ENCODE measurements at regions not wholly inside any gene's neighbourhood (a gene's known extent, or its start where the extent isn't known, plus 50 kb on each side); places are given as distances from the start of the nearest gene placed in this dataset.

GRCh38 chr5:166022065-166022464, 2269.4 kb upstream of the WWC1 start:
- no peaks in the 10 kb centered on the region for H3K4me1 ChIP-seq (ENCODE audit: control insufficient read depth in 2 of 2, insufficient read depth in 2 of 2, low read length in 2 of 2)
- H2AFZ ChIP-seq (ENCODE audit: insufficient read depth, low read depth, low read length, poor library complexity, severe bottlenecking), result no peak overlapping the region
- H3K4me2 ChIP-seq (replicated peaks; ENCODE audit: low read depth, low read length, poor library complexity, severe bottlenecking), result no peak overlapping the region
- H3K4me3 ChIP-seq (ENCODE audit: control extremely low read depth in 1 of 5, extremely low read depth in 1 of 5, insufficient read depth in 1 of 5, low read depth in 2 of 5, low read length in 4 of 5), result no peak overlapping the region
- H3K9me3 Mint-ChIP-seq (ENCODE audit: insufficient read depth), result no peaks in the 10 kb centered on the region
- ATAC-seq (ENCODE audit: low read depth), result no peak
- no peaks in the 10 kb centered on the region for H3K27me3 Mint-ChIP-seq
- H3K9me3 ChIP-seq (ENCODE audit: control extremely low read depth in 1 of 3, control insufficient read depth in 2 of 3, insufficient read depth in 1 of 3, low read length in 2 of 3), result no peaks in the 10 kb centered on the region
- no peak overlapping the region for H3K27ac Mint-ChIP-seq
- intact Hi-C loops (cut with micrococcal nuclease), result no loop called here
- H3K27me3 ChIP-seq (replicated peaks in 1 of 4; ENCODE audit: control extremely low read depth in 1 of 4, control insufficient read depth in 3 of 4, insufficient read depth in 4 of 4, low read length in 3 of 4), result no peaks in the 10 kb centered on the region
- H3K9ac ChIP-seq (ENCODE audit: low read length), result no peak overlapping the region
- no peaks in the 10 kb centered on the region for H3K79me2 ChIP-seq (ENCODE audit: control insufficient read depth, insufficient read depth, low read length)
- ChIA-PET POLR2A (no interaction called here), CTCF (no interaction called here)
- H3K27ac ChIP-seq (ENCODE audit: low read length in 2 of 2), result no peak overlapping the region
- H3K4me1 Mint-ChIP-seq, result no peaks in the 10 kb centered on the region
- H3K36me3 ChIP-seq (replicated peaks in 1 of 2; ENCODE audit: control extremely low read depth in 1 of 2, control insufficient read depth in 1 of 2, extremely low read depth in 1 of 2, insufficient read depth in 2 of 2, low read length in 1 of 2), result no peaks in the 10 kb centered on the region
- TF ChIP-seq EZH2 (IDR thresholded peaks at IDR 0.05; ENCODE audit: borderline replicate concordance, insufficient read depth, low read depth, low read length, poor library complexity, severe bottlenecking), result no peak
- no peak for TF ChIP-seq CTCF (IDR thresholded peaks at IDR 0.05)
- H3K4me3 Mint-ChIP-seq, result no peak overlapping the region
- H4K20me1 ChIP-seq (ENCODE audit: control insufficient read depth, insufficient read depth, low read length, poor library complexity, severe bottlenecking), result no peaks in the 10 kb centered on the region
- no peak for DNase-seq

- H3K4me3 Mint-ChIP-seq, result no peak overlapping the region
- H3K9me3 ChIP-seq (ENCODE audit: control extremely low read depth in 1 of 3, control insufficient read depth in 2 of 3, insufficient read depth in 1 of 3, low read length in 2 of 3), result no peaks in the 10 kb centered on the region
- DNase-seq (no peak), ATAC-seq (ENCODE audit: low read depth) (no peak)
- CTCF ChIA-PET, result no interaction called here
- no peak overlapping the region for H3K27ac Mint-ChIP-seq
- no peaks in the 10 kb centered on the region for H3K4me1 ChIP-seq (ENCODE audit: control insufficient read depth in 2 of 2, insufficient read depth in 2 of 2, low read length in 2 of 2)
- intact Hi-C loops (cut with micrococcal nuclease), result no loop called here
- POLR2A ChIA-PET, result no interaction called here
- H3K4me1 Mint-ChIP-seq, result no peaks in the 10 kb centered on the region
- H3K27me3 Mint-ChIP-seq, result no peaks in the 10 kb centered on the region
- no peak overlapping the region for H3K4me3 ChIP-seq (ENCODE audit: control extremely low read depth in 1 of 5, extremely low read depth in 1 of 5, insufficient read depth in 1 of 5, low read depth in 2 of 5, low read length in 4 of 5)
- H3K27ac ChIP-seq (ENCODE audit: low read length in 2 of 2), result no peak overlapping the region
- TF ChIP-seq EZH2 (IDR thresholded peaks at IDR 0.05; ENCODE audit: borderline replicate concordance, insufficient read depth, low read depth, low read length, poor library complexity, severe bottlenecking), result no peak
- TF ChIP-seq CTCF (IDR thresholded peaks at IDR 0.05), result no peak
- no peak overlapping the region for H3K4me2 ChIP-seq (replicated peaks; ENCODE audit: low read depth, low read length, poor library complexity, severe bottlenecking)
- H3K27me3 ChIP-seq (replicated peaks in 1 of 4; ENCODE audit: control extremely low read depth in 1 of 4, control insufficient read depth in 3 of 4, insufficient read depth in 4 of 4, low read length in 3 of 4), result no peaks in the 10 kb centered on the region
- H4K20me1 ChIP-seq (ENCODE audit: control insufficient read depth, insufficient read depth, low read length, poor library complexity, severe bottlenecking), result no peaks in the 10 kb centered on the region
- no peak overlapping the region for H3K9ac ChIP-seq (ENCODE audit: low read length)
- H3K36me3 ChIP-seq (replicated peaks in 1 of 2; ENCODE audit: control extremely low read depth in 1 of 2, control insufficient read depth in 1 of 2, extremely low read depth in 1 of 2, insufficient read depth in 2 of 2, low read length in 1 of 2), result no peaks in the 10 kb centered on the region
- no peaks in the 10 kb centered on the region for H3K79me2 ChIP-seq (ENCODE audit: control insufficient read depth, insufficient read depth, low read length)
- H3K9me3 Mint-ChIP-seq (ENCODE audit: insufficient read depth), result peaks cover 2% of the 10 kb centered on the region
- no peak overlapping the region for H2AFZ ChIP-seq (ENCODE audit: insufficient read depth, low read depth, low read length, poor library complexity, severe bottlenecking)
Observed at GRCh38 chr5:166024970-166025369, 2266.5 kb upstream of the WWC1 start.
